ENCODE measurements at regions not wholly inside any gene's neighbourhood (a gene's known extent, or its start where the extent isn't known, plus 50 kb on each side); places are given as distances from the start of the nearest gene placed in this dataset.

DNA sequence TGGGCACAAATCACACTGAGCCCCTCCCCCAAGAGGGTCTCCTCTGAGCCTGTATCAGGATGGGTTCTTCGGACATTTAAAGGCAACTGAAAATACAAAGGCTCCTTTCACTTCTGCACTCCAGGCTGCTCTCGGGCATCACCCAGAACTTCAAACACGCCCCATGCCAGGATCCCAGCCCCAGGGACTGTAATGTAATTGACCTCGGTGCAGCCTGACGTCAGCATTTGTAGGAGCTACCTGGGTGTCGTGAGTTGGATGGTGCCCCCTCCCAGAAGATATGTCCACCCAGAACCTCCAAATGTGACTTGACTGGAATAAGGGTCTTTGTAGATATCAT, 95.2 kb downstream of the PSMG1 start:
- TF ChIP-seq, protein P1, sequence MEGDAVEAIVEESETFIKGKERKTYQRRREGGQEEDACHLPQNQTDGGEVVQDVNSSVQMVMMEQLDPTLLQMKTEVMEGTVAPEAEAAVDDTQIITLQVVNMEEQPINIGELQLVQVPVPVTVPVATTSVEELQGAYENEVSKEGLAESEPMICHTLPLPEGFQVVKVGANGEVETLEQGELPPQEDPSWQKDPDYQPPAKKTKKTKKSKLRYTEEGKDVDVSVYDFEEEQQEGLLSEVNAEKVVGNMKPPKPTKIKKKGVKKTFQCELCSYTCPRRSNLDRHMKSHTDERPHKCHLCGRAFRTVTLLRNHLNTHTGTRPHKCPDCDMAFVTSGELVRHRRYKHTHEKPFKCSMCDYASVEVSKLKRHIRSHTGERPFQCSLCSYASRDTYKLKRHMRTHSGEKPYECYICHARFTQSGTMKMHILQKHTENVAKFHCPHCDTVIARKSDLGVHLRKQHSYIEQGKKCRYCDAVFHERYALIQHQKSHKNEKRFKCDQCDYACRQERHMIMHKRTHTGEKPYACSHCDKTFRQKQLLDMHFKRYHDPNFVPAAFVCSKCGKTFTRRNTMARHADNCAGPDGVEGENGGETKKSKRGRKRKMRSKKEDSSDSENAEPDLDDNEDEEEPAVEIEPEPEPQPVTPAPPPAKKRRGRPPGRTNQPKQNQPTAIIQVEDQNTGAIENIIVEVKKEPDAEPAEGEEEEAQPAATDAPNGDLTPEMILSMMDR (IDR thresholded peaks at IDR 0.05): no peak
- TF ChIP-seq, protein P2, sequence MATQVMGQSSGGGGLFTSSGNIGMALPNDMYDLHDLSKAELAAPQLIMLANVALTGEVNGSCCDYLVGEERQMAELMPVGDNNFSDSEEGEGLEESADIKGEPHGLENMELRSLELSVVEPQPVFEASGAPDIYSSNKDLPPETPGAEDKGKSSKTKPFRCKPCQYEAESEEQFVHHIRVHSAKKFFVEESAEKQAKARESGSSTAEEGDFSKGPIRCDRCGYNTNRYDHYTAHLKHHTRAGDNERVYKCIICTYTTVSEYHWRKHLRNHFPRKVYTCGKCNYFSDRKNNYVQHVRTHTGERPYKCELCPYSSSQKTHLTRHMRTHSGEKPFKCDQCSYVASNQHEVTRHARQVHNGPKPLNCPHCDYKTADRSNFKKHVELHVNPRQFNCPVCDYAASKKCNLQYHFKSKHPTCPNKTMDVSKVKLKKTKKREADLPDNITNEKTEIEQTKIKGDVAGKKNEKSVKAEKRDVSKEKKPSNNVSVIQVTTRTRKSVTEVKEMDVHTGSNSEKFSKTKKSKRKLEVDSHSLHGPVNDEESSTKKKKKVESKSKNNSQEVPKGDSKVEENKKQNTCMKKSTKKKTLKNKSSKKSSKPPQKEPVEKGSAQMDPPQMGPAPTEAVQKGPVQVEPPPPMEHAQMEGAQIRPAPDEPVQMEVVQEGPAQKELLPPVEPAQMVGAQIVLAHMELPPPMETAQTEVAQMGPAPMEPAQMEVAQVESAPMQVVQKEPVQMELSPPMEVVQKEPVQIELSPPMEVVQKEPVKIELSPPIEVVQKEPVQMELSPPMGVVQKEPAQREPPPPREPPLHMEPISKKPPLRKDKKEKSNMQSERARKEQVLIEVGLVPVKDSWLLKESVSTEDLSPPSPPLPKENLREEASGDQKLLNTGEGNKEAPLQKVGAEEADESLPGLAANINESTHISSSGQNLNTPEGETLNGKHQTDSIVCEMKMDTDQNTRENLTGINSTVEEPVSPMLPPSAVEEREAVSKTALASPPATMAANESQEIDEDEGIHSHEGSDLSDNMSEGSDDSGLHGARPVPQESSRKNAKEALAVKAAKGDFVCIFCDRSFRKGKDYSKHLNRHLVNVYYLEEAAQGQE (IDR thresholded peaks at IDR 0.05; ENCODE audit: insufficient read depth in 1 of 2, low read depth in 2 of 2, low read length in 1 of 2): no peak
- TF ChIP-seq SIN3A (IDR thresholded peaks at IDR 0.05; ENCODE audit: borderline replicate concordance, insufficient read depth, low read depth, low read length): no peak
- TF ChIP-seq POLR2AphosphoS5 (IDR thresholded peaks at IDR 0.05; ENCODE audit: low read depth, low read length): no peak
